ENCODE measurements at regions not wholly inside any gene's neighbourhood (a gene's known extent, or its start where the extent isn't known, plus 50 kb on each side); places are given as distances from the start of the nearest gene placed in this dataset.

DNA sequence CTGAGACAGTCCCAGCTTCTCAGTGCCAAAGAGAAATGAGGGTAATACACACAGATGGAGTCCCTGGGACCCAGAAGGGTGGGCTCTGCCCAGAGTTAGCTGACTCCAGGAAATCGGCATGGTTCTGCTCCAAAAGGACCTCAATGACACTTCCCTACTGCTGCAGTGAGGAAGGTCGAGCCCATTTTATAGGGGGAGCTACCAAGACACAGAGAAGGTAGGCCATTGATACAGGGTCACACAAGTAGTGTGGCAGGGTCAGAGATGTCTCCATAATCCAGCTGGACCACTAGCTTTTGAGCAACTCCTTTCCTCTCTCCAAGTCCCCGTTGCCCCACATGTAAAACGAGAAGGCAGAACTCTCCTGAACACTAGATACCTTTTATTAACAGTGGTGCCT is 276.9 kb downstream of the MYCN start:
- TF ChIP-seq, protein P1, sequence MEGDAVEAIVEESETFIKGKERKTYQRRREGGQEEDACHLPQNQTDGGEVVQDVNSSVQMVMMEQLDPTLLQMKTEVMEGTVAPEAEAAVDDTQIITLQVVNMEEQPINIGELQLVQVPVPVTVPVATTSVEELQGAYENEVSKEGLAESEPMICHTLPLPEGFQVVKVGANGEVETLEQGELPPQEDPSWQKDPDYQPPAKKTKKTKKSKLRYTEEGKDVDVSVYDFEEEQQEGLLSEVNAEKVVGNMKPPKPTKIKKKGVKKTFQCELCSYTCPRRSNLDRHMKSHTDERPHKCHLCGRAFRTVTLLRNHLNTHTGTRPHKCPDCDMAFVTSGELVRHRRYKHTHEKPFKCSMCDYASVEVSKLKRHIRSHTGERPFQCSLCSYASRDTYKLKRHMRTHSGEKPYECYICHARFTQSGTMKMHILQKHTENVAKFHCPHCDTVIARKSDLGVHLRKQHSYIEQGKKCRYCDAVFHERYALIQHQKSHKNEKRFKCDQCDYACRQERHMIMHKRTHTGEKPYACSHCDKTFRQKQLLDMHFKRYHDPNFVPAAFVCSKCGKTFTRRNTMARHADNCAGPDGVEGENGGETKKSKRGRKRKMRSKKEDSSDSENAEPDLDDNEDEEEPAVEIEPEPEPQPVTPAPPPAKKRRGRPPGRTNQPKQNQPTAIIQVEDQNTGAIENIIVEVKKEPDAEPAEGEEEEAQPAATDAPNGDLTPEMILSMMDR (IDR thresholded peaks at IDR 0.05; ENCODE audit: borderline replicate concordance, insufficient read depth, low read depth, low read length): no peak
- H3K4me3 ChIP-seq (ENCODE audit: low read depth, low read length): no peak overlapping the region

DNA sequence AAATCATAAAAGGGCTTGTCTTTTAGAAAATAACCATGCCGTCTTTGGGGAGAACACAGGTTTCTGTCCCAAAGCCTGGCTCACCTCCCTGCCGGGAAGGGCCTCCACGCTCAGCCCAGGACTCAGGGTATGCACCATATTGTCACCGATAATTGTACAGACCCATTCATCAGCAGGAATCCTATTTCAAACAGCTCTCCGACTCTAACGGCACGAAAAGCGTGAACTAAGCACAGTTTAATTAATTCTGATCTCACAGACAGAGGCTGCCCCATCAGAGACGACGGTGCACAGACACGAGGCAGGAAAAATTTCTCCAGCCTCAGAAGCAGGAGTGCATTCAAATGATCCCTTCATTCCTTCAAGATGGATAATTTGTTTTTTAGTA is 276.2 kb downstream of the MYCN start:
- H3K4me3 ChIP-seq (ENCODE audit: low read depth, low read length): no peak overlapping the region
- TF ChIP-seq, protein P1 (IDR thresholded peaks at IDR 0.05; ENCODE audit: borderline replicate concordance, insufficient read depth, low read depth, low read length): no peak

DNA sequence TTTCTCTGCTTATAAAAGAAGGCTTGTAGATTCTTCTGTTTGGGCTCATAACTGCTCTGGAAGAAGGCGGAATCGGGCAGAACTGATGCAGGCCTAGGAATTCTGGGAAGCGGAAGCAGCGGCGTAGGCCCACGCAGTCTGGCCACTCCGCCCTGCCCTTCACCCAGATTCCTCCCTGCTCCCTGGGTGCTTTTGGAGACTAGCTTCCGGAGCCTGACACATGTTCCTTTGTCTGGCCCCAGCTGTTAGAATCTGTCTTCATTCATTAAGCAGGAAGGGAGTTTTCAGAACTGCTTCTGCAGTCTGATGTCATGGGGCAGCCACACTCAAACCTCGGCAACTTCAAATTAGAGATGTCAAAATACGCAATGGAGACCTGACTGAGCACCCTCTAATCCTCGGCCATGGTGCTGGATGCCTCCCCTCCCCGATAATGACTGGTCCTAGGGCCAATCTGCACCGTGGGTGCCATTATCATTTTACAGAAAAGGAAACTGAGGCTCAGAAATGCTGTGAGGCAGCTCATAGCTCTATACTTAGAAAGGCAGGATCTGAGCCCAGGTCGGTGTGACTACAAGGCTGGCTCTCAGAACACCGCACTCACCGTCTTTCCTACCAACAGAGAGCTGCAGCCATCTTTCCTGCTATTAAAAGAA is 275.7 kb downstream of the MYCN start:
- TF ChIP-seq, protein P1 (IDR thresholded peaks at IDR 0.05; ENCODE audit: borderline replicate concordance, insufficient read depth, low read depth, low read length): no peak
- H3K4me3 ChIP-seq (ENCODE audit: low read depth, low read length): no peak overlapping the region

DNA sequence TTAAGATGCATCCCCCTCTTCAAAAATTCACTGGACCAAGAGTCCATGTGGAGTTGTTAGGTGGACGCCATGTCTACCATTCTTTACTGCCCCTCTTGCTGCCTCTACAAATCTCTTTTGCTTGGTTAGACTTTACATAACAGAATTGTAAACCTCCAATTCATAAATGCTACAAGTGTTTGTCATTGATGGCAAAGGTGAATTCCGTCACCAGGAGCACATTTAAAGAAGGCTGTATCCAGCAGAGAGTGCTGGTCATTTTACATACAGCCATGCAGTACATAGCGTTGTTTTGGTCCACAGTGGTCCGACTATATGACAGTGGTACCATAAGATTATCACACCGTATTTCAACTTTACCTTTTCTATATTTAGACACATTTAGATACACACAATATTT is 274.5 kb downstream of the MYCN start:
- TF ChIP-seq, protein P1 (IDR thresholded peaks at IDR 0.05; ENCODE audit: borderline replicate concordance, insufficient read depth, low read depth, low read length): no peak
- no peak overlapping the region for H3K4me3 ChIP-seq (ENCODE audit: low read depth, low read length)

DNA sequence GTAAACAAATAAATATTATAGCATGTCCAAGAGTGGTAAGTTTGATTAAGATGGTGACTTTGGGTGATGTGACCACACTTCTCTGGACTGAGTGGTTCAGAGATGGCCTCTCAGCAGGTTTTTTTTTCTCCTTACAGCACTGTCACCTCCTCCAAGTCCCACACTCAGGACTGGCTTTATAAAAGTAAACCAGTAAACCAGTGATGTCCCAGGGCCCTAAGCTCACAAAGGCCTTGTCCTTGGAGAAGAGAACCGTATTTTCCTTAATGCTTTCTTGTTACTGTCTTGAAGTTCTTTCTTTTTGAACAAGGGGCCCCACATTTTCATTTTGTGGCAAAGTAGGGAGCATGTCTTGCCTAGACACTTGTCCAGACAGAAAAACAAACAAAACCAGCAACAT is 274.0 kb downstream of the MYCN start:
- no peak overlapping the region for H3K4me3 ChIP-seq (ENCODE audit: low read depth, low read length)
- TF ChIP-seq, protein P1 (IDR thresholded peaks at IDR 0.05; ENCODE audit: borderline replicate concordance, insufficient read depth, low read depth, low read length): no peak

DNA sequence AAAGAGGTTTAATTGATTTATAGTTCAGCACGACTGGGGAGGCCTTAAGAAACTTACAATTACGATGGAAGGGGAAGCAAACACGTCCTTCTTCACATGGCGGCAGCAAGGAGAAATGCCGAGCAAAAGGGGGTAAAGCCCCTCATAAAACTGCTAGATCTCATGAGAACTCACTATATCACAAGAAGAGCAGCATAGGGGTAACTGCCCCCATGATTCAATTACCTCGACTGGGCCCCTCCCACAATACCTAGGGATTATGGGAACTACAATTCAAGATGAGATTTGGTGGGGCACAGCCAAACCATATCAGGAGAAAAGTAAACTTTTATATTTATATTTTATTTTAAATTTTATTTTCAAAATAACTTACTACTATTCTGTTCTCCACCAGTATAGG is 272.0 kb downstream of the MYCN start:
- no peak overlapping the region for H3K4me3 ChIP-seq (ENCODE audit: low read depth, low read length)
- TF ChIP-seq, protein P1 (IDR thresholded peaks at IDR 0.05; ENCODE audit: borderline replicate concordance, insufficient read depth, low read depth, low read length): no peak

DNA sequence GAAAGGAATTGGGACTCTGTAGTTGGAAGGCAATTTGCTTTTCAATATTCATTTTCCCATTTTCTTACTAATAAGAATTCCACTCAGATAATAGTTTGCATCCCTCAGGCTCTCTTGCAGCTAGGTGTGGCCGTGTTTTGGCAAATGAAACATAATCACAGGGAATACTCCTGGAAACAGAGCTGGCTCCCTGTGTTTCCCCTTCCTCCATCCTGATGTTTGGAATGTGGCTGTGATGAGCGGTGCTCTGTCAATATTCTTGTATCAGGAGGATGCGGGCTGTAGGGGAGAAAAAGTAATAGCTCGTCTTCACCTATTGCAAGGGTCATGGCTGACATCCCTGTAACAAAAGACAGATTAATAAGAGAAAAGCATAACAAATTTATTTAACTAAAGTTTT is 271.0 kb downstream of the MYCN start:
- H3K4me3 ChIP-seq (ENCODE audit: low read depth, low read length): no peak overlapping the region
- TF ChIP-seq, protein P1 (IDR thresholded peaks at IDR 0.05; ENCODE audit: borderline replicate concordance, insufficient read depth, low read depth, low read length): no peak
